ENCODE measurements at regions not wholly inside any gene's neighbourhood (a gene's known extent, or its start where the extent isn't known, plus 50 kb on each side); places are given as distances from the start of the nearest gene placed in this dataset.

- Histone ChIP-seq H3K27ac (no peak overlapping the region), H3K36me3 (no peaks in the 10 kb centered on the region), H3K4me1 (no peaks in the 10 kb centered on the region), H3K9me3 (no peaks in the 10 kb centered on the region), H3K27me3 (no peaks in the 10 kb centered on the region), H3K4me3 (no peak overlapping the region)
- DNase-seq, result no peak
- TF ChIP-seq, protein P1, sequence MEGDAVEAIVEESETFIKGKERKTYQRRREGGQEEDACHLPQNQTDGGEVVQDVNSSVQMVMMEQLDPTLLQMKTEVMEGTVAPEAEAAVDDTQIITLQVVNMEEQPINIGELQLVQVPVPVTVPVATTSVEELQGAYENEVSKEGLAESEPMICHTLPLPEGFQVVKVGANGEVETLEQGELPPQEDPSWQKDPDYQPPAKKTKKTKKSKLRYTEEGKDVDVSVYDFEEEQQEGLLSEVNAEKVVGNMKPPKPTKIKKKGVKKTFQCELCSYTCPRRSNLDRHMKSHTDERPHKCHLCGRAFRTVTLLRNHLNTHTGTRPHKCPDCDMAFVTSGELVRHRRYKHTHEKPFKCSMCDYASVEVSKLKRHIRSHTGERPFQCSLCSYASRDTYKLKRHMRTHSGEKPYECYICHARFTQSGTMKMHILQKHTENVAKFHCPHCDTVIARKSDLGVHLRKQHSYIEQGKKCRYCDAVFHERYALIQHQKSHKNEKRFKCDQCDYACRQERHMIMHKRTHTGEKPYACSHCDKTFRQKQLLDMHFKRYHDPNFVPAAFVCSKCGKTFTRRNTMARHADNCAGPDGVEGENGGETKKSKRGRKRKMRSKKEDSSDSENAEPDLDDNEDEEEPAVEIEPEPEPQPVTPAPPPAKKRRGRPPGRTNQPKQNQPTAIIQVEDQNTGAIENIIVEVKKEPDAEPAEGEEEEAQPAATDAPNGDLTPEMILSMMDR (IDR thresholded peaks at IDR 0.05), result no peak
- no peak for TF ChIP-seq POLR2A (IDR thresholded peaks at IDR 0.05)
These were observed 75.2 kb upstream of the GALNT2 start for GRCh38 chr1:229991724-229992333.

GRCh38 chr1:229993060-229993459, 74.0 kb upstream of the GALNT2 start:
- no peak for DNase-seq
- no peak overlapping the region for H3K4me3 ChIP-seq
- no peak overlapping the region for H3K27ac ChIP-seq
- H3K27me3 ChIP-seq, result no peaks in the 10 kb centered on the region
- TF ChIP-seq POLR2A (IDR thresholded peaks at IDR 0.05), result no peak
- TF ChIP-seq, protein P1 (IDR thresholded peaks at IDR 0.05), result no peak
- no peaks in the 10 kb centered on the region for H3K36me3 ChIP-seq
- H3K9me3 ChIP-seq, result no peaks in the 10 kb centered on the region
- H3K4me1 ChIP-seq, result no peaks in the 10 kb centered on the region

DNA sequence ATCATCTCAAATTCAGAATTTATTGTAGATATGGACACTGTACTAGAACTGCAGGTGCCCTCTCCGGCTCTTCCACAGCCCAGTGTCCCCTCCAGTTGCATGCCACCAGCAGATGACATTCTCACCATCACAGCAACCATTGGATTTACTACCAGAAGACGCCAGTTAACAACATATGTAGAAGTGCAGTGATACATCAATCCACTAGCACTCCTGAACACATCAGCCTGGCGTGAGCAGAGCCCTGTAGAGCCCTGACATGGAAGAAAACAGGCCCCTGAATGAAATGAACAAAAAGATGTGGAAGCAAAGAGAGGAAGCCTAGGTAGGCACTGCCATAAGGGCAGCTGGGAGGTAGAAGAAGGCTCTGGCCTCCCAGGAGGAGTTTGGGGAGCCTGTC, 73.1 kb upstream of the GALNT2 start:
- Histone ChIP-seq H3K27ac (no peak overlapping the region), H3K36me3 (no peaks in the 10 kb centered on the region), H3K27me3 (no peaks in the 10 kb centered on the region), H3K9me3 (no peaks in the 10 kb centered on the region), H3K4me1 (no peaks in the 10 kb centered on the region), H3K4me3 (no peak overlapping the region)
- no peak for DNase-seq
- TF ChIP-seq, protein P1 (IDR thresholded peaks at IDR 0.05), result no peak
- TF ChIP-seq POLR2A (IDR thresholded peaks at IDR 0.05), result no peak

DNA sequence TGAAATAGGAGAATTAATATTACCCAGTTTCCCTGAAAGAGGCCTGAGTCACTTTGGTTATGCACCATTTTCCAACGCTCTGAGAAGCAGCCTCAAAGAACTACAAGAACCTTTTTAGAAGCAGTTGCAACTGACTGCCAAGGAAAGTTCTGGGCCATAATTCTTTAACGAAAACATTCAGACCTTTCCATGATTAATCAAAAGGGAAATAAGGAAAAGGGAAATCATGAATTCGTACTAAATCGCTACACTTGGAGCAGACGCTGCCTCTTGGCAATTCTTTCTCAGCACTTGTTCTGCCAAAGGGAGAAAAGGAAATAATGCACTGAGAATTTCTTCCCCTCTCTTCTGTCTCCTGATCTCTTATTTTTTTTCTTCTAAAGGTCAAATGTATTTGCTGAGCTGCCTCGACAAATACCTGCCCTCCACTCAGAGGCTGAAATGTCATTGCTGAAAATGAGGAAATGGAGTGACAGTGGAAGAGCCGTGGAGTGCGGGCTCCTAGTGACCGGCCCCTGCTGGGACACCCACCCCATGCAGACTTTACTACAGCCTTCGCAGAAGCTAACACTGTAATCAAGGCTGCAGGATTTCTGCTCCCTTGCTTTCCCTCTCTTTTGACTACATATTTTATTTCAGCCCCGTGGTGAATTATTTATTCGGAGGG, 67.9 kb upstream of the GALNT2 start:
- Histone ChIP-seq H3K36me3 (no peaks in the 10 kb centered on the region), H3K27me3 (no peaks in the 10 kb centered on the region), H3K4me3 (no peak overlapping the region), H3K9me3 (no peaks in the 10 kb centered on the region), H3K27ac (no peak overlapping the region), H3K4me1 (no peaks in the 10 kb centered on the region)
- DNase-seq, result no peak
- TF ChIP-seq, protein P1 (IDR thresholded peaks at IDR 0.05), result no peak
- TF ChIP-seq POLR2A (IDR thresholded peaks at IDR 0.05), result no peak

GRCh38 chr1:230000493-230001184, 66.4 kb upstream of the GALNT2 start:
- Histone ChIP-seq H3K9me3 (no peaks in the 10 kb centered on the region), H3K4me3 (no peak overlapping the region), H3K36me3 (no peaks in the 10 kb centered on the region), H3K27me3 (no peaks in the 10 kb centered on the region), H3K27ac (no peak overlapping the region), H3K4me1 (no peaks in the 10 kb centered on the region)
- no peak for TF ChIP-seq POLR2A (IDR thresholded peaks at IDR 0.05)
- TF ChIP-seq, protein P1 (IDR thresholded peaks at IDR 0.05), result no peak
- no peak for DNase-seq

Measured in Peyer's patch (tissue), 4 donors.